ENCODE measurements at regions not wholly inside any gene's neighbourhood (a gene's known extent, or its start where the extent isn't known, plus 50 kb on each side); places are given as distances from the start of the nearest gene placed in this dataset.
"Not testable (repeated sequence)": the region's sequence is repeated elsewhere in the genome, so short reads cannot be mapped to it uniquely, and the experiment has no call there.

DNA sequence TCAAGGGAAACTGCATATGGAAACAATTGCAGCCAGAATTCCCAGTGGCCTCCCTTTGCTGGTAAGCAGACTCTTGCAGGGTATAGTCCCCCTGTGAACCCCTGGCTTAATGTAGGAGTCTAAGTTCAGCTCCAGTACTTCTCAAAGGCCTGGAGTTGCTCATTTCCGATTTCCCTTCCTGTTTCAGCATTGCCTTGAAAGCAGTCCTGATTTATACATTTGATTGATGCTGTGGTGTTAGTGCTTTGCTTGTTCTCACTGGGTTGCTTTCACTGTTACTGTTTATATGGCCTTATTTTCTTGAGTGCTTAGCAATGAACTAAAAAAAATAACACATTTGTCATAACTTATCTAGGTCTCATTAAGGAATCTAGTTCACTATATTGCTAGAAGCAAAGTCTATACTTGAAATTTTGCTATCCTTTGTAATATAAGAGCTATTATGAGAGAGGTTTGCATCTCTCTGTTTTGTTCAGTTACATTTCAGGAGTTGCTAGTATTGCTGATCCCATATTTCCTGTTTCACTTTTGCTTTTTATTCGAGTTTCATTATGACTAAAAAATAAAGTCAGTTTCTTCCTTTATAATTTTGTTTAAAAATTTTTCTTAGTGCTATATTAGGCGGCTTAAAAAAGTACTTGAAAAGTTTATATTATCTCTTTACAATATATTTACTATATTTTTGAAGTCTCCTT, 122.4 kb upstream of the NMUR2 start:
- no peak for DNase-seq (ENCODE audit: low spot score)

DNA sequence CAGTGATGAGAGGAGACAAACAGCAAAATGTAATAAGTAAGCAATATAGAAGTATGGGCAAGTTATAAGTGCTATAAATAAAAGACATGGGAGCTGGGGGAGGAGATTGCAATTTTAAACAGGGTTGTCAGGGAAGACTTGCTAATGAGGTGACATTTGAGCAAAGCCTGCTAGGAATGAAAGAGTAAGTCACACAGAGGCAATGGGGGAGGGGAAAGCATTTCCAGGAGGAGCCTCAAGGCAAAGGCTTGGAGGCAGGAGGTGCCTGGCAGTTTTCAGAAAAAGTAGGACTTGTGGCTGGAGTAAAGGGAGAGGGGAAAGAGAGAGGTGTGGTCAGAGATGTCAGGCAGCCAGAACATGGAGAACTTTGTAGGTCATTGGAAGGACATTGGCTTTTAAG, 124.4 kb upstream of the NMUR2 start:
- no peak for DNase-seq (ENCODE audit: low spot score)

GRCh38 chr5:152532714-152533113, 127.6 kb upstream of the NMUR2 start:
- peak; percentile 82 for DNase-seq (ENCODE audit: low spot score)

DNA sequence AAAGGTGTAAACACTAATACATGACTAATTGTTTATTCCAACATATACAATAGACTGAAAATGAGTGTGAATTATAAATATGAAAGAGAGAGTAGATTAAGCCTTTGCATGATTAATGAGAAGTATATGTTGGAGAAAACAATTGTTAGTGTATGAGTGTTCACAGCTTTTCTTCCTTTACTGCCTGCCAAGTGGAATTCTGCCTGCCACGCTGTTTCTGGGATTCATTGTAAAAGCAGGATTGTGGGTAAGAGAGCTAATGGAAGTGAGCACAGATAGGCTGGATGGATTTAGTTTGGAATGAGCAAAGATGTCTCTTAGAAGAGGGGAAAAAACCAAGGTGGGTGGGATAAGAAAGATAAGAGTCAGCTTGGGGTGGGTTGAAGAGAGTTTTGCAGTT, 129.6 kb upstream of the NMUR2 start:
- DNase-seq (ENCODE audit: low spot score) = peak; percentile 23

GRCh38 chr5:152542741-152543140, 137.7 kb upstream of the NMUR2 start:
- no peak for DNase-seq (ENCODE audit: low spot score)

DNA sequence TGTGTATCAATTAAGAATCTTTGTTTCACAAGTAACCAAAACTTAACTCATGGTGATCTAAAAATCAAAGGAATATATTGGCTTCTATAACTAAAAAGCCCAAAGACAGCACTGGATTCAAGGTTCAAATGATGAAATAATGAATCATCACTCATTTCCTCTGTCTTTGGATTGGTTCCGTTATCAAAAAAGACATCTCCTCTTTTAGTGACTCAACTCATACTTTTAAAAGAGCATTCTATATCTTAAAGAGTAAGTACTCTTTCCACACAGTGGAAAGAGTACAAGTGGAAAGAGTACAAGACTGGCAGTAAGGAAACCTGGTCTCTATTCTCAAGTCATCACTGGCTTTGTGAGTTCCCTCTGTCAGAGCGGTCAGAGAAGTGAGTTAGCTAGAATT, 141.4 kb upstream of the NMUR2 start:
- DNase-seq (ENCODE audit: low spot score) = no peak

DNA sequence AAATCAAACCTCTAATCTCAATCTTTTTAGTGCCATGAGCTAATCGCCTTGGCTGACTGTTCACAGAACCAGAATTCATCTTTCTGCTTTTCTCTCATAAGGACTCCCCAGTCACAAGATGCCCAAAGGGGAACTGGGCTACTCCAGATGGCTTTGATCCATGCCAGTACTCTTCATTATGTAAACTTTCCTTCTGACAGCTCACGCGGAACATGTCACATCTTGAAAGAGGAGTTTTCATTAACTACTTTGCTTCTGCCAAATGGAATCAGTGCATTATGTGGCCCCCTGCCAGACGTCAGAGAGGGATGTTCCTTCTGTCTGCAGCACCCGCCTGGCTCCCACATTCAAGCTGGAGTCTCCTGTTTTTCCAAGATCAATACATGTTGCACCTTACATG, 142.1 kb upstream of the NMUR2 start:
- peak; percentile 27 for DNase-seq (ENCODE audit: low spot score)

DNA sequence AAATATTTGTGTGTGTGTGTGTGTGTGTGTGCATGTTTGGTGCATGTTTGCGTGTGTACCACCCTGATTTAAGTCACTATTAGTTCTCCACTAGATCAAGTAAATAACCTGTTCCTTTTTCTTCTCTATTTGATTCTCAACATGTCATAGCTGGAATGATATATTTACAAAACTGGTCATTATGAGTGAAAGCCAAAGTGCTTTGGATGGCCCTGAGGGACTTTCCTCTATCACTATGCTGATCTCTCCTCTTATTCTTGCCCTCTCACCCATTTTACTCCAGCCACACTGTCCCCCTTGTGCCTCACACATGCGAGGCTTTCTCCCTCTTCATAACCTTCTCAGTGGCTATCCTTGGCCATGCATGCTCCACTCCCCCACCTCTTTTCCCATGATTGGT, 144.6 kb upstream of the NMUR2 start:
- no peak for DNase-seq (ENCODE audit: low spot score)

DNA sequence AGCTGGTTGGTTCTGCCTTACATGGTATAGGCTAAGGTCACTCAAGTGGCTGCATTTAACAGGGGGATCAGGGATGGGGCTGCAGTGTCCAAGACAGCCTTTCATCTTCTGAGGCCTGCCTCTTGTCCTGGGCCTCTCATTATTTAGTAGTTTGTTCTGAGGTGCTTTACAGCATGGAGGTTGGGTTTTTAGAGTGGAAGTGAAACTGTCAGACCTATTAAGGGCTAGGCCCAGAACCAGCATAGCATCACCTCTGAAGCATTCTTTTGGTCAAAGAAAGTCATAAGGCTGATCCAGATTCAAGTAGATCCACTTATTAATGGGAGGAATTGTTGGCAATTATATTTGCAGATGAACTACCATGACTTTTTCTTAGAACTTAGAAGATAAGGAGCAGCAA, 146.0 kb upstream of the NMUR2 start:
- DNase-seq (ENCODE audit: low spot score) = no peak

- peak; percentile 32 for DNase-seq (ENCODE audit: low spot score)
These were observed 151.7 kb upstream of the NMUR2 start for GRCh38 chr5:152556784-152557183.

DNA sequence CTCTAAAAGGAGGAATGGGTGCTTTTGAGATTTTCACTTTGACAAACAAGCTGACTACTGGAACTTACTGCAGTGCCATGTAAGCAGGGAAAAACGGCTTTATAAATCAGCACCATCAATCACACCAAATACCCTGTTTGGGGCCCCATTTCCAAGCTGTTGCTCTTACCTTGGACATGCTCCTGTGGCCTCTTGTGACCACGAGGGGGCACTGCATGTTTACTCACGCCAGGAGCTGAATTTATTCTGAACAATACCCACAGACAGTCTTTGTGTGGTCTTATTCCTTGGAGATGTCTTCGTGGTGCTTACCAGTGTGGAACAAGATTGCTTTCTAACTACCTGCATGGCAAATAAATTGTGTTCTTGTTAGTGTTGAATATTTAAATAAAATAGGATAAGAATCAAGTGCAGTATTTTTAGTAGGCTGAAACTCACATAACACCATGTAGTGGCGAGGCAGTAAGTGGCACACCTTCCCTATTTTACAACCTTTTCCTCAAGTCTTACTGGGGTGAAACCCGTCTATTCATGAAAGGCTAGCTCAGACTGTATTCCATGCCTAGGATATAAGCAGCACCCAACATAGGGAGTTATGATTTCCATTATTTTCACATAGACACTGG, 155.5 kb upstream of the NMUR2 start:
- DNase-seq (ENCODE audit: low spot score) = peak; percentile 86

DNA sequence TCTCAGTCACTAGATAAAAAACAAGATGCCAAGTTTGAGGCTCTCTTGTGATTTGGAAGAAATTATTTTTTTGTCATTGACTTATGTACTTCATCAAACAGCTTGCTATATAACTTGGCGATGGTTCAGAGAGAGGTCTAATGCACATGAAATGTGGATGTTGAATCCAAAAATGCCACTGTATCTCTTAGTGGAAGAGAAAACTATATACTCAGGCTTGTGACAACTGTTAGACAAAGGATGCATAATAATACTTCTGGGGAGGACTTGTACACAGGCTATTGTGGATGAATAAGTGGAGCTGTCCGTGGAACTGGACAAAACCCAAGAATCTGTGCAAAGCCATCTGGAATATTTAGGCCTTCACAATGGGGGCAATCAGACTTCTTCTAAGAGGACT, 162.9 kb upstream of the NMUR2 start:
- DNase-seq (ENCODE audit: low spot score) = peak; percentile 86

- no peak for DNase-seq (ENCODE audit: low spot score)
These were observed 167.7 kb upstream of the NMUR2 start for GRCh38 chr5:152572812-152573211.

- peak; percentile 23 for DNase-seq (ENCODE audit: low spot score)
These were observed 179.0 kb upstream of the NMUR2 start for GRCh38 chr5:152584103-152584502.

- no peak for DNase-seq (ENCODE audit: low spot score)
These were observed 187.3 kb upstream of the NMUR2 start for GRCh38 chr5:152592416-152592815.

GRCh38 chr5:152593388-152593787, 188.3 kb upstream of the NMUR2 start:
- DNase-seq (ENCODE audit: low spot score) = no peak

DNA sequence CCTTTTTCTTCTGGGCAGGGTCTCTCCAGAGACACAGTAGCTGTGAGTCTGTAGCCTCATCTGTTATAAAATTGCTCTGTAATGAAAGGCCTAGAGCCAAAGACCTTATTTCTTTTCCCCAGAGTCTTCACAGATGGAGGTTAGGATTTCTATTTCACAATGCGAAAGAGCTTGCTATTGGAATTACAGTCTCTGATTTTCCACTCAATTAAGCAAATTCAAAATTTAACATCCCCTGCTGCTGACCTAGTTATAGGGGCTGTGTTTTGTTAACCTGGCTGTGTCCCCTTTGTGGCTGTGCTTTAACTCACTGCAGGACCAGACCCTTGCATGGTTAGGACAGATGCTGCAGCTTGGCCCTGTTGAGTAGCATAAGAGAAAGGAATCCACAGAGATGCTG, 190.3 kb upstream of the NMUR2 start:
- no peak for DNase-seq (ENCODE audit: low spot score)

DNA sequence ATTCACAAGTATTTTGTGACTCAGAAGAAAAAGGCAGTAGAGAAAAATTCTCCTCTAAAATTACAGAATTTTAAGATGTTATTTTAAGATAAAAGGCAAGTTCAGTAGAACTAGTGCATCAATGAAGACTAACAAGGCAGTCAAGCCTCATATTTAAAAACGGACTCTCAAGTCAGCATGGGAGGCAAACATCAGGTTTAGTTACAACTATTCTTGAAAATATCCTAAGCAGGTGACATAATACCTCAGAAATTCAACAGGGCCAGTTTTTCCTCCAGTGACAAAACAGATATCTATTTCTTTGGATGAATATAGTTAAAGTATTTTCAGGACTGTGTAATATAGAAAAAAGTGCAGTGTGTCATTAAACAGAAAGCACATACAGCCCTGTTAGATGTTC, 194.0 kb upstream of the NMUR2 start:
- DNase-seq (ENCODE audit: low spot score) = no peak

- no peak for DNase-seq (ENCODE audit: low spot score)
These were observed 197.0 kb upstream of the NMUR2 start for GRCh38 chr5:152601806-152602732.

DNA sequence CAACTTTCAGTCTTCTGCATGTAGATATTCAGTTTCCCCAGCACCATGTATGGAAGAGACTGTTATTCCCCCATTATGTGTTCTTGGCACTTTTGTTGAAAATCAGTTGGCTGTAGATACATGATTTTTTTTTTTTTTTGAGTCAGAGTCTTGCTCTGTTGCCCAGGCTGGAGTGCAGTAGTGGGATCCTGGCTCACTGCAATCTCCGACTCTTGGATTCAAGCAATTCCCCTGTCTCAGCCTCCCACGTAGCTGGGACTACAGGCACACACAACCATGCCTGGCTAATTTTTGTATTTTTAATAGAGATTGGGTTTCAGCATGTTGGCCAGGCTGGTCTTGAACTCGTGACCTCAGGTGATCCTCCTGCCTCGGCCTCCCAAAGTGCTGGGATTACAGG, 201.0 kb upstream of the NMUR2 start:
- not testable (repeated sequence) for DNase-seq (ENCODE audit: low spot score)

DNA sequence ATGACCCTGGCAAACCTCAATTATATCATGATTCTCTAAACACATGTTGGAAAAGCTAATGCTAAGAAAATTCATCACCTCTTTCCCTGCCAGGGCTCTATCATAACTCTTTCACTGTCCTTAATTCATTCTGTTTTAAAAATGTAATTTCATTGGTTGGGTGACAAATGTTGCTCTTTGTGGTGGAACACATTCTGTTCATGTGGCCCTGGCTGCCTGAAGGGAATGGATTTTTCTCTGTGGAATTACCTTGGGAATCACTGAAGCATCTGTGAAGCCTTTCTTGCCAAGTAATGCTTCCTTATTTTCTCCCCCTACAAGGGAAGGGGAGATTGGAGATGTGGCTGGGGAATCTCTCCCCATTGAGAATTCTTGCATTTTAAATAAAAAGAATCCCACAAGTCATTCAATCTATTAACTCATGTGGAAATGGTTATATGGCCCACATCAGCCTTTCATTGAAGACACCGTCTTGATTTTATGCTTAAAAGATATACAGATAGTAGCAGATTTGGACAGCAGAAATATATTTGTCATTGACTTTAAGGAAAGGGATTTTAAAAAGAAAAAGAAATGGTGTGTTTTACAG, 201.8 kb upstream of the NMUR2 start:
- no peak for DNase-seq (ENCODE audit: low spot score)

DNA sequence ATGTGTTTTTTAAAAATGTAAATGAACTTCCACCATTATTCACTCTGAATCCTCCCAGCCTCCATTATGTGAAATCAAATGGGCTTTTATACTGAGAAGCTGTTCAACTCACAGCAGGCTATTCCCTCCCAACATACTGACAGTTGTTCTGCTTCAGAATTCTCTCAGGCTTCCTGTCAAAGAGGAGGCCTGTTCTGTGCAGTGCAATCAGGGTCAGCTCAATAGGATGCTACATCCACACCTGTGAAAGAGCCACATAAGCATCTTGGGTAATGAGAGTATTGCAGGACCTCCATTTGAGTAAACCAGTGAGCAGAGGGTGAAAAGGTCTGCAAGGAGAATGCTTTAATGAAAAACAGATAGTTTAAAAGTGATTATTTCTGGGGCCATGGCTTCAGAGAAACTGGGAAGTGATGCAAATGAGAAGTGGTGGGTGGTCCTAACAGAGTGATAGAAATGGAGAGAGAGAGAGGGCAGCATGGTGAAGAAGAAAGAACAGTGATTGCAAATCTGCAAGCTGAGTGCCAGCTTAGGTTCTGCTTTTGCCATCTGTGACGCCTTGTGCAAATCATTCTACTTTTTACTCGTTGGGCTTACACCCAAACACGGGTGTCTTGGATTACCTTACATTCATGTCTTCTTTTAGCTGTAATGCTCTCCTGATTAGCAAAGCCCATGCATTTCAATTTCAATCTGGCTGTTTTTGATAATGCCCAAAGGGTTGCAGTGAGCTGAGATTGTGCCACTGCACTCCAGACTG, 202.5 kb upstream of the NMUR2 start:
- DNase-seq (ENCODE audit: low spot score) = peak; percentile 43

All from Ammon's horn (tissue), 1 donor.